ENCODE measurements at regions not wholly inside any gene's neighbourhood (a gene's known extent, or its start where the extent isn't known, plus 50 kb on each side); places are given as distances from the start of the nearest gene placed in this dataset.

- no peak for DNase-seq
Measured at GRCh38 chr18:42644729-42645131, 470.8 kb downstream of the RIT2 start.

- no peak for DNase-seq
Measured at GRCh38 chr18:42649331-42650035, 466.0 kb downstream of the RIT2 start.

- no peak for DNase-seq
Measured at GRCh38 chr18:42654556-42654955, 460.9 kb downstream of the RIT2 start.

- DNase-seq = no peak
Measured at GRCh38 chr18:42657551-42657950, 457.9 kb downstream of the RIT2 start.

GRCh38 chr18:42658171-42658570 lies 457.3 kb downstream of the RIT2 start:
- DNase-seq = no peak

- DNase-seq = no peak
Measured at GRCh38 chr18:42659187-42659586, 456.3 kb downstream of the RIT2 start.

GRCh38 chr18:42670860-42671259 lies 444.6 kb downstream of the RIT2 start:
- DNase-seq = no peak

- no peak for DNase-seq
Measured at GRCh38 chr18:42675810-42676209, 439.7 kb downstream of the RIT2 start.

- no peak for DNase-seq
Measured at GRCh38 chr18:42683094-42683493, 432.4 kb downstream of the RIT2 start.

GRCh38 chr18:42689310-42689709 lies 426.2 kb downstream of the RIT2 start:
- DNase-seq = no peak
